Neuronal stem cell (in vitro differentiated cells): ENCODE measurements at regions not wholly inside any gene's neighbourhood (a gene's known extent, or its start where the extent isn't known, plus 50 kb on each side); places are given as distances from the start of the nearest gene placed in this dataset.

Experiments used
- DNase-seq: peaks from one replicate; pipeline ENCODE4 v3.0.0-alpha.2; 2013; ENCODE audit warnings: low spot score
- H2AFZ ChIP-seq: one replicate; pipeline ENCODE4 v1.6.1; 2013; ENCODE audit warnings: mild to moderate bottlenecking, low read length, inconsistent platforms
- H2AK5ac ChIP-seq: 2 replicates; pipeline ENCODE4 v1.6.1; 2013; ENCODE audit warnings: low read depth, mild to moderate bottlenecking, inconsistent platforms, low read length, moderate library complexity, mixed read lengths
- H2BK120ac ChIP-seq: 2 replicates; pipeline ENCODE4 v1.6.1; 2013; ENCODE audit warnings: low read depth, mild to moderate bottlenecking, inconsistent platforms, low read length, moderate library complexity, mixed read lengths
- H2BK12ac ChIP-seq: one replicate; pipeline ENCODE4 v1.6.1; 2013; ENCODE audit warnings: low read length, inconsistent platforms
- H2BK15ac ChIP-seq: 2 replicates; pipeline ENCODE4 v1.6.1; 2013; ENCODE audit warnings: mild to moderate bottlenecking, low read length, inconsistent platforms, mixed read lengths
- H2BK5ac ChIP-seq: one replicate; pipeline ENCODE4 v1.6.1; 2013; ENCODE audit warnings: inconsistent platforms, mild to moderate bottlenecking, low read length, moderate library complexity
- H3K14ac ChIP-seq: one replicate; pipeline ENCODE4 v1.6.1; 2013; ENCODE audit warnings: low read length, inconsistent platforms
- H3K18ac ChIP-seq: 2 replicates; pipeline ENCODE4 v1.6.1; 2013; ENCODE audit warnings: low read length, inconsistent platforms
- H3K23ac ChIP-seq: 2 replicates; pipeline ENCODE4 v1.6.1; 2013; ENCODE audit warnings: low read depth, mild to moderate bottlenecking, mixed read lengths, low read length, inconsistent platforms; ENCODE audit not compliant: poor library complexity
- H3K27ac ChIP-seq: replicated peaks from 3 replicates; pipeline ENCODE4 v1.5.1; 2013; ENCODE audit warnings: low read length, inconsistent platforms
- H3K27me3 ChIP-seq, 3 experiments: 2 replicates each; pipeline ENCODE4 v1.6.1; 2013; ENCODE audit warnings: low read length in 3 of 3, mild to moderate bottlenecking in 2 of 3, inconsistent platforms in 1 of 3, low read depth in 1 of 3, mixed read lengths in 1 of 3, moderate library complexity in 1 of 3; ENCODE audit not compliant: control insufficient read depth in 3 of 3, insufficient read depth in 3 of 3
- H3K36me3 ChIP-seq, 2 donors: replicated peaks in 1 of 2; 2 replicates each; pipeline ENCODE4 v1.6.1; 2013; ENCODE audit warnings: low read length in 2 of 2; ENCODE audit not compliant: control insufficient read depth in 2 of 2, insufficient read depth in 2 of 2
- H3K4ac ChIP-seq: 2 replicates; pipeline ENCODE4 v1.6.1; 2013; ENCODE audit warnings: inconsistent platforms, mild to moderate bottlenecking, low read length, moderate library complexity
- H3K4me1 ChIP-seq, 2 donors: 1 replicate in 1 of 2; 2 replicates in 1 of 2; pipeline ENCODE4 v1.6.1; 2013; ENCODE audit warnings: low read length in 2 of 2, low read depth in 1 of 2; ENCODE audit not compliant: control insufficient read depth in 2 of 2, insufficient read depth in 1 of 2
- H3K4me2 ChIP-seq: one replicate; pipeline ENCODE4 v1.6.1; 2013; ENCODE audit warnings: mild to moderate bottlenecking, low read length, inconsistent platforms; ENCODE audit not compliant: insufficient read depth, poor library complexity, severe bottlenecking
- H3K4me3 ChIP-seq, 2 donors: 2 replicates each; pipeline ENCODE4 v1.5.1; 2013; ENCODE audit warnings: low read length in 2 of 2, mild to moderate bottlenecking in 2 of 2, inconsistent platforms in 1 of 2, moderate library complexity in 1 of 2
- H3K79me1 ChIP-seq: one replicate; pipeline ENCODE4 v1.6.1; 2013; ENCODE audit warnings: low read depth, mild to moderate bottlenecking, inconsistent platforms, low read length, moderate library complexity
- H3K9ac ChIP-seq: one replicate; pipeline ENCODE4 v1.6.1; 2013; ENCODE audit warnings: mild to moderate bottlenecking, low read depth, low read length, inconsistent platforms; ENCODE audit not compliant: poor library complexity
- H3K9me3 ChIP-seq, 2 donors: replicated peaks in 1 of 2; 2 replicates each; pipeline versions ENCODE3 to v1.6.1; 2013; ENCODE audit warnings: low read length in 2 of 2, mild to moderate bottlenecking in 2 of 2, inconsistent platforms in 1 of 2, low read depth in 1 of 2, mixed read lengths in 1 of 2, moderate library complexity in 1 of 2; ENCODE audit not compliant: control insufficient read depth in 2 of 2, insufficient read depth in 1 of 2
- H4K8ac ChIP-seq: one replicate; pipeline ENCODE4 v1.6.1; 2013; ENCODE audit warnings: low read depth, mild to moderate bottlenecking, inconsistent platforms, low read length, moderate library complexity
- H4K91ac ChIP-seq: one replicate; pipeline ENCODE4 v1.6.1; 2013; ENCODE audit warnings: low read length, low read depth, mild to moderate bottlenecking, inconsistent platforms; ENCODE audit not compliant: poor library complexity
- WGBS, 2 donors: extraction: QIAGEN DNeasy Blood & Tissue Kit; methylation state at CpG; one replicate each; pipeline ENCODE4 v1.1.7; 2013; ENCODE audit warnings: missing lambda C conversion rate in 2 of 2, mixed read lengths in 1 of 2; ENCODE audit not compliant: insufficient read length in 2 of 2, insufficient replicate concordance in 1 of 2; ENCODE audit errors: extremely low coverage in 2 of 2; 5-methylcytosine and 5-hydroxymethylcytosine counted together

GRCh38 chr6:94733066-94733465 lies 844.3 kb upstream of the MANEA start:
- H2AFZ ChIP-seq: no peak overlapping the region
- H3K79me1 ChIP-seq: no peaks in the 10 kb centered on the region
- no peak overlapping the region for H3K18ac ChIP-seq
- no CpG with 5 or more reads among the region's 7 CpGs for WGBS, 2 donors
- H3K27ac ChIP-seq: no peak overlapping the region
- H3K14ac ChIP-seq: no peak overlapping the region
- H3K4me1 ChIP-seq: no peaks in the 10 kb centered on the region
- no peak overlapping the region for H4K91ac ChIP-seq
- no peak overlapping the region for H3K4me3 ChIP-seq
- H2AK5ac ChIP-seq: no peak overlapping the region
- H3K4me2 ChIP-seq: no peak overlapping the region
- peaks cover 0 to 3% of the 10 kb centered on the region in 2 donors for H3K9me3 ChIP-seq
- H2BK12ac ChIP-seq: no peak overlapping the region
- no peak overlapping the region for H3K4ac ChIP-seq
- H4K8ac ChIP-seq: no peak overlapping the region
- no peak overlapping the region for H2BK5ac ChIP-seq
- DNase-seq: no peak
- no peak overlapping the region for H2BK120ac ChIP-seq
- no peaks in the 10 kb centered on the region for H3K36me3 ChIP-seq
- no peak overlapping the region for H3K23ac ChIP-seq
- no peaks in the 10 kb centered on the region for H3K27me3 ChIP-seq
- H2BK15ac ChIP-seq: no peak overlapping the region
- H3K9ac ChIP-seq: no peak overlapping the region

- H3K4ac ChIP-seq: no peak overlapping the region
- H2BK15ac ChIP-seq: no peak overlapping the region
- no peak overlapping the region for H4K8ac ChIP-seq
- no peaks in the 10 kb centered on the region for H3K4me1 ChIP-seq
- no peak overlapping the region for H3K4me2 ChIP-seq
- no peak overlapping the region for H3K4me3 ChIP-seq
- H3K27ac ChIP-seq: no peak overlapping the region
- no peak overlapping the region for H2BK12ac ChIP-seq
- H3K14ac ChIP-seq: no peak overlapping the region
- no peaks in the 10 kb centered on the region for H3K27me3 ChIP-seq
- no peaks in the 10 kb centered on the region for H3K79me1 ChIP-seq
- no peak overlapping the region for H3K9ac ChIP-seq
- H2AFZ ChIP-seq: no peak overlapping the region
- H3K36me3 ChIP-seq: no peaks in the 10 kb centered on the region
- no peak overlapping the region for H3K23ac ChIP-seq
- H2BK5ac ChIP-seq: no peak overlapping the region
- no peak overlapping the region for H2AK5ac ChIP-seq
- H2BK120ac ChIP-seq: no peak overlapping the region
- H4K91ac ChIP-seq: no peak overlapping the region
- DNase-seq: no peak
- no peak overlapping the region for H3K18ac ChIP-seq
- H3K9me3 ChIP-seq: peaks cover 3 to 4% of the 10 kb centered on the region in 2 donors
Observed at GRCh38 chr6:94727710-94728109, 849.6 kb upstream of the MANEA start.

GRCh38 chr6:94721459-94721858 lies 855.9 kb upstream of the MANEA start:
- H3K4me1 ChIP-seq: no peaks in the 10 kb centered on the region
- no peak overlapping the region for H2BK12ac ChIP-seq
- no peaks in the 10 kb centered on the region for H3K79me1 ChIP-seq
- no peak overlapping the region for H3K4ac ChIP-seq
- H3K27me3 ChIP-seq: no peaks in the 10 kb centered on the region
- H2BK120ac ChIP-seq: no peak overlapping the region
- no peak for DNase-seq
- no peak overlapping the region for H3K4me2 ChIP-seq
- no peaks in the 10 kb centered on the region for H3K9me3 ChIP-seq
- no peak overlapping the region for H2BK5ac ChIP-seq
- H3K36me3 ChIP-seq: no peaks in the 10 kb centered on the region
- H3K18ac ChIP-seq: no peak overlapping the region
- H3K23ac ChIP-seq: no peak overlapping the region
- no peak overlapping the region for H3K4me3 ChIP-seq
- no peak overlapping the region for H3K14ac ChIP-seq
- no peak overlapping the region for H3K27ac ChIP-seq
- no CpG with 5 or more reads among the region's 2 CpGs for WGBS, 2 donors
- no peak overlapping the region for H2AFZ ChIP-seq
- H4K91ac ChIP-seq: no peak overlapping the region
- no peak overlapping the region for H4K8ac ChIP-seq
- no peak overlapping the region for H2AK5ac ChIP-seq
- no peak overlapping the region for H3K9ac ChIP-seq
- H2BK15ac ChIP-seq: no peak overlapping the region

GRCh38 chr6:94713446-94713845 lies 863.9 kb upstream of the MANEA start:
- H4K8ac ChIP-seq: no peak overlapping the region
- no peak for DNase-seq
- no peak overlapping the region for H4K91ac ChIP-seq
- no peaks in the 10 kb centered on the region for H3K4me1 ChIP-seq
- H3K4ac ChIP-seq: no peak overlapping the region
- no peaks in the 10 kb centered on the region for H3K36me3 ChIP-seq
- H3K23ac ChIP-seq: no peak overlapping the region
- H2BK12ac ChIP-seq: no peak overlapping the region
- H3K14ac ChIP-seq: no peak overlapping the region
- no peak overlapping the region for H2BK120ac ChIP-seq
- H3K18ac ChIP-seq: no peak overlapping the region
- no CpG with 5 or more reads among the region's 1 CpG for WGBS, 2 donors
- no peak overlapping the region for H3K4me2 ChIP-seq
- no peak overlapping the region for H2BK15ac ChIP-seq
- H2AFZ ChIP-seq: no peak overlapping the region
- H3K4me3 ChIP-seq: no peak overlapping the region
- H3K9me3 ChIP-seq: no peaks in the 10 kb centered on the region
- H3K9ac ChIP-seq: no peak overlapping the region
- H2AK5ac ChIP-seq: no peak overlapping the region
- no peaks in the 10 kb centered on the region for H3K79me1 ChIP-seq
- no peak overlapping the region for H2BK5ac ChIP-seq
- H3K27me3 ChIP-seq: no peaks in the 10 kb centered on the region
- H3K27ac ChIP-seq: no peak overlapping the region
